K562 (cell line): ENCODE measurements at regions not wholly inside any gene's neighbourhood (a gene's known extent, or its start where the extent isn't known, plus 50 kb on each side); places are given as distances from the start of the nearest gene placed in this dataset.

Source experiments
- ATAC-seq: fragments of 200-7000 bp; cut with Tn5 transposase; 3 replicates; pipeline ENCODE4 v1.9.1; 2020; ENCODE audit warnings: moderate library complexity
- BruUV-seq: library from RNA; stranded (reverse); fragments of 400-500 nt; replicated peaks from 2 replicates; lab custom pipeline; 2021; lab: Mats Ljungman, UMichigan
- CTCF ChIA-PET: fragments of 300-600 bp; formaldehyde crosslinking; extraction: SDS; loops from one replicate; lab custom pipeline; 2021; ENCODE audit warnings: low intra/inter-chr PET ratio; lab: Yijun Ruan, JAX
- POLR2A ChIA-PET: fragments of 300-600, 350-650 bp; sonication (Branson Sonifier 250); formaldehyde crosslinking; extraction: SDS; loops from one replicate; lab custom pipeline; 2021; ENCODE audit warnings: antibody characterized with exemption, inconsistent platforms; lab: Yijun Ruan, JAX
- DNase-seq, 4 experiments: peaks; one replicate each; pipeline versions ENCODE4 v3.0.0 to v3.0.0-alpha.2; 2011 to 2018; ENCODE audit warnings: low spot score in 3 of 4, mixed read lengths in 3 of 4; ENCODE audit errors: extremely low read depth in 1 of 4
- FAIRE-seq: peaks from 2 replicates; lab custom pipeline; 2011; peaks lifted over from hg19 to GRCh38; lab: Jason Lieb, UNC
- H2AFZ ChIP-seq: 2 replicates; pipeline ENCODE4 v1.6.0; 2011; ENCODE audit warnings: low read depth, low read length, control low read depth, inconsistent platforms
- H3K27ac ChIP-seq: fragments of 200-600 bp; 3 replicates; pipeline ENCODE4 v1.8.0; 2011; ENCODE audit warnings: low read depth, mild to moderate bottlenecking, control low read depth, inconsistent platforms, low read length, moderate library complexity, mixed read lengths; ENCODE audit errors: extremely low read depth
- H3K27me3 ChIP-seq, 2 experiments: fragments of 300-600 bp in 1 of 2; 2 replicates in 1 of 2; 3 replicates in 1 of 2; pipeline versions ENCODE4 v1.6.0 to v1.8.0; 2011; ENCODE audit warnings: inconsistent platforms in 2 of 2, low read length in 2 of 2, mild to moderate bottlenecking in 1 of 2, mixed read lengths in 1 of 2, moderate library complexity in 1 of 2; ENCODE audit not compliant: control insufficient read depth in 2 of 2, insufficient read depth in 2 of 2
- H3K36me3 ChIP-seq: fragments of 300-600 bp; 3 replicates; pipeline ENCODE4 v1.8.0; 2011; ENCODE audit warnings: mild to moderate bottlenecking, low read length, inconsistent platforms; ENCODE audit not compliant: control insufficient read depth, insufficient read depth
- H3K4me1 ChIP-seq, 2 experiments: fragments of 200-600 bp in 1 of 2; replicated peaks in 1 of 2; 2 replicates in 1 of 2; 3 replicates in 1 of 2; pipeline versions ENCODE4 v1.5.1 to v1.8.0; 2011; ENCODE audit warnings: inconsistent platforms in 2 of 2, low read length in 2 of 2, mild to moderate bottlenecking in 1 of 2, mixed read lengths in 1 of 2, moderate library complexity in 1 of 2; ENCODE audit not compliant: control insufficient read depth in 2 of 2, insufficient read depth in 2 of 2
- H3K4me2 ChIP-seq: 2 replicates; pipeline ENCODE4 v1.6.1; 2011; ENCODE audit warnings: low read length, control low read depth, inconsistent platforms, mixed read lengths; ENCODE audit not compliant: insufficient read depth
- H3K4me3 ChIP-seq: fragments of 200-600 bp; sonication (generic), shearing (Covaris generic); 2 replicates; pipeline ENCODE4 v1.5.1; 2016; ENCODE audit warnings: control low read depth, inconsistent platforms
- H3K79me2 ChIP-seq: fragments of 200-600 bp; 3 replicates; pipeline ENCODE4 v1.8.0; 2011; ENCODE audit warnings: low read length, inconsistent platforms; ENCODE audit not compliant: control insufficient read depth, insufficient read depth
- H3K9ac ChIP-seq, 2 experiments: 2 replicates each; pipeline versions ENCODE4 v1.6.0 to v1.6.1; 2011; ENCODE audit warnings: low read depth in 2 of 2, low read length in 2 of 2, control low read depth in 1 of 2, inconsistent platforms in 1 of 2, mild to moderate bottlenecking in 1 of 2, mixed read lengths in 1 of 2; ENCODE audit not compliant: insufficient read depth in 1 of 2
- H3K9me1 ChIP-seq: one replicate; pipeline ENCODE4 v1.6.0; 2011; ENCODE audit warnings: inconsistent platforms, mild to moderate bottlenecking, low read length, moderate library complexity; ENCODE audit not compliant: control insufficient read depth, insufficient read depth
- H3K9me3 ChIP-seq: replicated peaks from 2 replicates; pipeline ENCODE4 v1.5.1; 2011; ENCODE audit warnings: low read depth, low read length, inconsistent platforms; ENCODE audit not compliant: control insufficient read depth, insufficient read depth
- H4K20me1 ChIP-seq: replicated peaks from 2 replicates; pipeline ENCODE4 v1.6.1; 2011; ENCODE audit warnings: low read length, inconsistent platforms, mixed read lengths; ENCODE audit not compliant: control insufficient read depth, insufficient read depth
- C11orf30 ChIP-seq: fragments of 450-650 bp; IDR thresholded peaks from 2 replicates; pipeline ENCODE4 v1.6.1; 2016; ENCODE audit warnings: low read depth, mild to moderate bottlenecking
- CBFA2T3 ChIP-seq: fragments of 450-650 bp; IDR thresholded peaks from 2 replicates; pipeline ENCODE4 v1.6.1; 2017
- FOXP1 ChIP-seq: sonication (generic); formaldehyde crosslinking; IDR thresholded peaks from 2 replicates; pipeline ENCODE4 v1.8.0; 2022; ENCODE audit warnings: mild to moderate bottlenecking, missing genetic modification reagents
- JUND ChIP-seq, 2 experiments: IDR thresholded peaks; 2 replicates in 1 of 2; 3 replicates in 1 of 2; pipeline ENCODE4 v1.6.1; 2011; ENCODE audit warnings: borderline replicate concordance in 2 of 2, low read depth in 2 of 2, low read length in 2 of 2, improper control_type of control experiment in 1 of 2, missing biosample characterization in 1 of 2, missing genetic modification characterization in 1 of 2, missing genetic modification reagents in 1 of 2
- L3MBTL2 ChIP-seq: fragments of 450-650 bp; IDR thresholded peaks from 2 replicates; pipeline ENCODE4 v1.6.1; 2016; ENCODE audit warnings: mild to moderate bottlenecking, moderate library complexity
- MEIS2 ChIP-seq: fragments of 450-650 bp; IDR thresholded peaks from 2 replicates; pipeline ENCODE4 v1.6.1; 2014; ENCODE audit warnings: mild to moderate bottlenecking; ENCODE audit not compliant: partially characterized antibody
- NFE2 ChIP-seq: IDR thresholded peaks from 2 replicates; pipeline ENCODE4 v1.6.1; 2014; ENCODE audit warnings: antibody characterized with exemption, low read depth
- POLR2A ChIP-seq: fragments of 450-650 bp; conservative IDR thresholded peaks from 2 replicates; pipeline ENCODE4 v1.6.1; 2016
- SIRT6 ChIP-seq: IDR thresholded peaks from one replicate; pipeline ENCODE4 v1.6.1; 2012; ENCODE audit warnings: low read depth, mild to moderate bottlenecking, control low read depth, inconsistent platforms, low read length, moderate library complexity
- TCF7L2 ChIP-seq: fragments of 150-350 bp; IDR thresholded peaks from 2 replicates; pipeline ENCODE4 v1.6.1; 2016; ENCODE audit warnings: low read depth, mild to moderate bottlenecking, low read length, moderate library complexity
- ZC3H8 ChIP-seq: fragments of 450-650 bp; IDR thresholded peaks from 2 replicates; pipeline ENCODE4 v1.6.1; 2017
- ZNF76 ChIP-seq: fragments of 250-450 bp; sonication (Bioruptor Pico); IDR thresholded peaks from 2 replicates; pipeline ENCODE4 v1.4.0; 2020; ENCODE audit warnings: mild to moderate bottlenecking, moderate library complexity, borderline replicate concordance
- whole genome bisulfite sequencing: fragments of 100-300 bp; shearing (Covaris generic); methylation state at CpG from one replicate; pipeline ENCODE4 v1.1.6; 2016; ENCODE audit warnings: low coverage, mixed read lengths; ENCODE audit not compliant: insufficient coverage; ENCODE audit errors: missing lambda C conversion rate; 5-methylcytosine and 5-hydroxymethylcytosine counted together
- in situ Hi-C: fragments of 300-500 bp; cut with MboI; formaldehyde crosslinking; loops from 4 replicates; pipeline ENCODE4 v1.15.0; 2018; ENCODE audit warnings: inconsistent platforms, mixed read lengths
- intact Hi-C: fragments of 100-400 bp; cut with micrococcal nuclease; formaldehyde crosslinking; loops from 2 replicates; pipeline ENCODE4 v1.14.2; 2022
- TF ChIP-seq, protein P1 (sequence below): sonication (generic); formaldehyde crosslinking; IDR thresholded peaks from 2 replicates; pipeline ENCODE4 v1.8.1; 2022; ENCODE audit warnings: missing genetic modification reagents
- TF ChIP-seq, protein P2 (sequence below): fragments of 150-350 bp; conservative IDR thresholded peaks from 2 replicates; pipeline ENCODE4 v1.6.1; 2014; ENCODE audit warnings: low read length
- TF ChIP-seq, protein P3 (sequence below): fragments of 450-650 bp; IDR thresholded peaks from 2 replicates; pipeline ENCODE4 v1.6.1; 2016

DNA sequence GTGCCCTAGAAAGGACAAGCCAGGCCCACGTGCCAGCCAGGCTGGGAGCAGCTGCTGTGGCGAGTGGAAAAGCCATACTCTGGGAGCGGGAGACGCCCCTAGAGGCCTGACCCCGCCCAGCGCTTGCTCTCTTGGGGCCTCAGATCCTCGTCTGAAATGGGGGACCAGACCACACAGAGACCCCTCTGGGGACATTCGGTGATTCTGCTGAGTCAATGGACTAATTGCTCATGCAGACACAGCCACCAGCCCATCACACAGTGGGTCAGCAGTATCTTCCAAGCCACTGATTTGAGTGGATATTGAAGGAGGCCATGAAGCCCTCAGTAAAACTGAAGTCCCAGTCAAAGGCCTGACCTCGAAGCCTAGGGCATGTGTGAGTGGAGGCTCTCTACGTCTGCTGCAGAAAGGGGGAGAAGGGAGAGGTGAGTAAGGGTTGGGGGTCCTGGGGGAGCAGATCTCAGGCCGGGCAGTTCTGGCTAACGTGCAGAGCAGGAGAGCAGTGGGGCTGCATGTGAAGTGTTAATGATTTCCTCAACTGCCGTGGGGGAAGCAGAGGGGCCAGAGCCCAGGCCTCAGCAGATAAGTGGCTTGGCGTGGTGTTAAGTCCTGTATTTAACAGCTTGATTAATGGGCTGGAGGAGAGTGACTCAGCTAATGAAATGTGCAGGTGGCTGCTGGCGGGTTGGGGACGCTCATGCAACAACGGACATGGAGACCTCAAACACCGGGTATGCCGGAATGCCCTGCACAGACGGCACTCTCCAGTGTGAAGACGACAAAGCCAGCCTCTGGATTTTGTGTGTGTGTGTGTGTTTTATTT, 104.4 kb upstream of the TWIST2 start:
- Histone ChIP-seq H3K9me3 (no peaks in the 10 kb centered on the region), H3K27ac (no peak overlapping the region), H3K4me2 (no peak overlapping the region), H3K36me3 (no peaks in the 10 kb centered on the region), H4K20me1 (no peaks in the 10 kb centered on the region), H3K4me1 (peaks cover 0 to 6% of the 10 kb centered on the region in 2 experiments; a peak in 4 of 5 replicates), H2AFZ (no peak overlapping the region), H3K79me2 (no peaks in the 10 kb centered on the region), H3K9me1 (no peaks in the 10 kb centered on the region), H3K4me3 (no peak overlapping the region), H3K9ac (no peak overlapping the region), H3K27me3 (no peaks in the 10 kb centered on the region)
- DNase-seq (peak in 2 of 4 experiments; percentile 6 to 21), FAIRE-seq (no peak), ATAC-seq (peak; percentile 64)
- 1% methylated on average over 15 of the region's 21 CpGs for WGBS
- in situ Hi-C loops = no loop called here
- POLR2A ChIA-PET = no interaction called here
- intact Hi-C loops = no loop called here
- CTCF ChIA-PET = no interaction called here
- BruUV-seq = no TSS peak
- TF ChIP-seq, protein P1, sequence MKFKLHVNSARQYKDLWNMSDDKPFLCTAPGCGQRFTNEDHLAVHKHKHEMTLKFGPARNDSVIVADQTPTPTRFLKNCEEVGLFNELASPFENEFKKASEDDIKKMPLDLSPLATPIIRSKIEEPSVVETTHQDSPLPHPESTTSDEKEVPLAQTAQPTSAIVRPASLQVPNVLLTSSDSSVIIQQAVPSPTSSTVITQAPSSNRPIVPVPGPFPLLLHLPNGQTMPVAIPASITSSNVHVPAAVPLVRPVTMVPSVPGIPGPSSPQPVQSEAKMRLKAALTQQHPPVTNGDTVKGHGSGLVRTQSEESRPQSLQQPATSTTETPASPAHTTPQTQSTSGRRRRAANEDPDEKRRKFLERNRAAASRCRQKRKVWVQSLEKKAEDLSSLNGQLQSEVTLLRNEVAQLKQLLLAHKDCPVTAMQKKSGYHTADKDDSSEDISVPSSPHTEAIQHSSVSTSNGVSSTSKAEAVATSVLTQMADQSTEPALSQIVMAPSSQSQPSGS (CRISPR knock-in tag) = no peak
- TF ChIP-seq POLR2A (no peak), MEIS2 (peak; percentile 67), ZNF76 (no peak), C11orf30 (peak; percentile 19; the same call in 1 of the 2 replicates), SIRT6 (no peak), CBFA2T3 (peak; percentile 31; the same call in 1 of the 2 replicates), NFE2 (peak; percentile 75), L3MBTL2 (0 out of 2 replicates have a peak, but pooled peaks have one; percentile 44), JUND (IDR thresholded peaks at IDR 0.05; ENCODE audit: borderline replicate concordance, low read depth, low read length) (0 out of 2 replicates have a peak, but pooled peaks have one; percentile 25), JUND (tag; IDR thresholded peaks at IDR 0.05; ENCODE audit: borderline replicate concordance, low read depth, low read length) (no peak), TCF7L2 (no peak), ZC3H8 (no peak), FOXP1 (CRISPR knock-in tag) (no peak)
- TF ChIP-seq, protein P2, sequence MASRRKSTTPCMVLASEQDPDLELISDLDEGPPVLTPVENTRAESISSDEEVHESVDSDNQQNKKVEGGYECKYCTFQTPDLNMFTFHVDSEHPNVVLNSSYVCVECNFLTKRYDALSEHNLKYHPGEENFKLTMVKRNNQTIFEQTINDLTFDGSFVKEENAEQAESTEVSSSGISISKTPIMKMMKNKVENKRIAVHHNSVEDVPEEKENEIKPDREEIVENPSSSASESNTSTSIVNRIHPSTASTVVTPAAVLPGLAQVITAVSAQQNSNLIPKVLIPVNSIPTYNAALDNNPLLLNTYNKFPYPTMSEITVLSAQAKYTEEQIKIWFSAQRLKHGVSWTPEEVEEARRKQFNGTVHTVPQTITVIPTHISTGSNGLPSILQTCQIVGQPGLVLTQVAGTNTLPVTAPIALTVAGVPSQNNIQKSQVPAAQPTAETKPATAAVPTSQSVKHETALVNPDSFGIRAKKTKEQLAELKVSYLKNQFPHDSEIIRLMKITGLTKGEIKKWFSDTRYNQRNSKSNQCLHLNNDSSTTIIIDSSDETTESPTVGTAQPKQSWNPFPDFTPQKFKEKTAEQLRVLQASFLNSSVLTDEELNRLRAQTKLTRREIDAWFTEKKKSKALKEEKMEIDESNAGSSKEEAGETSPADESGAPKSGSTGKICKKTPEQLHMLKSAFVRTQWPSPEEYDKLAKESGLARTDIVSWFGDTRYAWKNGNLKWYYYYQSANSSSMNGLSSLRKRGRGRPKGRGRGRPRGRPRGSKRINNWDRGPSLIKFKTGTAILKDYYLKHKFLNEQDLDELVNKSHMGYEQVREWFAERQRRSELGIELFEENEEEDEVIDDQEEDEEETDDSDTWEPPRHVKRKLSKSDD = no peak
- TF ChIP-seq, protein P3, sequence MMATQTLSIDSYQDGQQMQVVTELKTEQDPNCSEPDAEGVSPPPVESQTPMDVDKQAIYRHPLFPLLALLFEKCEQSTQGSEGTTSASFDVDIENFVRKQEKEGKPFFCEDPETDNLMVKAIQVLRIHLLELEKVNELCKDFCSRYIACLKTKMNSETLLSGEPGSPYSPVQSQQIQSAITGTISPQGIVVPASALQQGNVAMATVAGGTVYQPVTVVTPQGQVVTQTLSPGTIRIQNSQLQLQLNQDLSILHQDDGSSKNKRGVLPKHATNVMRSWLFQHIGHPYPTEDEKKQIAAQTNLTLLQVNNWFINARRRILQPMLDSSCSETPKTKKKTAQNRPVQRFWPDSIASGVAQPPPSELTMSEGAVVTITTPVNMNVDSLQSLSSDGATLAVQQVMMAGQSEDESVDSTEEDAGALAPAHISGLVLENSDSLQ = peak; percentile 45; the same call in 1 of the 2 replicates
